ENCODE measurements at regions not wholly inside any gene's neighbourhood (a gene's known extent, or its start where the extent isn't known, plus 50 kb on each side); places are given as distances from the start of the nearest gene placed in this dataset.

DNA sequence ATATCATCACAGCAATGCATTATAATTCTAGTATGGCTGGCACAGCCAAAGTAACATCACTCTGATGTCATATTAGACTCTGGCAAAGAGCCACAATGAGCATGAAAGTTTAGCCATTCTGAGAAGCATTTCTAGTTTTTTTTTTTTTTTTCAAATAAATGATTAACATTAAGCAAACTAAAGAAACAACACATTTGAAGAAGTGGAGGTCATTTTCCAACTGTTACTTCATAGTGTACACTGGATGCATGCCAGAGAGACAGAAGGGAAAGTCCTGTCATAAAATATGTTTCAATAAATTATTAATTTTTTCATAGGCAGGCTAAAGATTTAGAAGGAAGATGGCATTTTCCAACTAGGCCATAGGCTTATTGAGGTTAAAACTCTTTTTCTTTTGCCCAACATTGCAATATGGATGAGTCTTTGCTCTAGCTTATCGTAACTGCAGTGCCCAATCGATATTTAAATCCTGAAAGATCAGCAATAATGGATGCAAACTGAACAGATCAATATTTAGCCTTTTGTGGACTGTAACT lies 1630.4 kb upstream of the ACVR2A start:
- CTCF ChIA-PET = no interaction called here
- POLR2A ChIA-PET (ENCODE audit: unreplicated experiment) = no interaction called here

DNA sequence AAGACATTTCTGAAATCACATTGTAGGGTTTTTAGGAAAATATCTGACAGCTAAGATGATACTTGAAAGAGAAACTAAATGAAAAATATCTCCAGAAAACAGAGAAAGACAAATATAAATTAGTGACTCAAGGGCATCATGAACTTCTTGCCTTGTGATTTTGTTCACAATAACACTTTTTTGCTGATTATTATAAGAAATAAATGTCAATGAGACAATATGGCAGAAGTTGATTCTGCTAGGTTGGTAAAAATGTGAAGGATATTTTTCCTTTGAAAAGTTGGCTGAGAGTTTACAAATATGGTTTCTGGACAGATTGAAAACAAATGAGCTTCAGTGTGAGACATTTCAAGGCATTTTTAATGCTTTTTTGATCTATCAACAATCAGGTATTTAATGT lies 1631.2 kb upstream of the ACVR2A start:
- no peaks in the 10 kb centered on the region for H4K20me1 ChIP-seq (ENCODE audit: insufficient read depth)
- H3K79me2 ChIP-seq (ENCODE audit: low read depth) = no peaks in the 10 kb centered on the region
- ChIA-PET CTCF (no interaction called here), POLR2A (ENCODE audit: unreplicated experiment) (interaction anchor here (0.7 kb wide), 1 partner anchor 214 kb away, joined by 4 read pairs; no protein-coding TSS in a partner anchor)
- H3K27ac ChIP-seq = no peak overlapping the region
- H3K27me3 ChIP-seq (ENCODE audit: insufficient read depth, low read depth) = no peaks in the 10 kb centered on the region
- no peak overlapping the region for H2AFZ ChIP-seq
- H3K4me1 ChIP-seq (replicated peaks; ENCODE audit: insufficient read depth) = no peaks in the 10 kb centered on the region
- no peaks in the 10 kb centered on the region for H3K36me3 ChIP-seq (ENCODE audit: low read depth)
- no TSS peak for BruUV-seq (replicated peaks)
- no peak overlapping the region for H3K4me2 ChIP-seq
- no peaks in the 10 kb centered on the region for H3K9me3 ChIP-seq (ENCODE audit: insufficient read depth, low read depth)
- H3F3A ChIP-seq (ENCODE audit: insufficient read depth, low read depth) = no peaks in the 10 kb centered on the region
- no peak for TF ChIP-seq EZH2 (IDR thresholded peaks at IDR 0.05; ENCODE audit: low read depth)
- TF ChIP-seq, protein P1, sequence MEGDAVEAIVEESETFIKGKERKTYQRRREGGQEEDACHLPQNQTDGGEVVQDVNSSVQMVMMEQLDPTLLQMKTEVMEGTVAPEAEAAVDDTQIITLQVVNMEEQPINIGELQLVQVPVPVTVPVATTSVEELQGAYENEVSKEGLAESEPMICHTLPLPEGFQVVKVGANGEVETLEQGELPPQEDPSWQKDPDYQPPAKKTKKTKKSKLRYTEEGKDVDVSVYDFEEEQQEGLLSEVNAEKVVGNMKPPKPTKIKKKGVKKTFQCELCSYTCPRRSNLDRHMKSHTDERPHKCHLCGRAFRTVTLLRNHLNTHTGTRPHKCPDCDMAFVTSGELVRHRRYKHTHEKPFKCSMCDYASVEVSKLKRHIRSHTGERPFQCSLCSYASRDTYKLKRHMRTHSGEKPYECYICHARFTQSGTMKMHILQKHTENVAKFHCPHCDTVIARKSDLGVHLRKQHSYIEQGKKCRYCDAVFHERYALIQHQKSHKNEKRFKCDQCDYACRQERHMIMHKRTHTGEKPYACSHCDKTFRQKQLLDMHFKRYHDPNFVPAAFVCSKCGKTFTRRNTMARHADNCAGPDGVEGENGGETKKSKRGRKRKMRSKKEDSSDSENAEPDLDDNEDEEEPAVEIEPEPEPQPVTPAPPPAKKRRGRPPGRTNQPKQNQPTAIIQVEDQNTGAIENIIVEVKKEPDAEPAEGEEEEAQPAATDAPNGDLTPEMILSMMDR (conservative IDR thresholded peaks at IDR 0.05) = no peak
- no peaks in the 10 kb centered on the region for H3K9me2 ChIP-seq (ENCODE audit: insufficient read depth)
- intact Hi-C loops (cut with micrococcal nuclease; ENCODE audit: unreplicated experiment) = no loop called here
- no peak overlapping the region for H3K4me3 ChIP-seq
- DNase-seq = no peak

More for the DNA sequence above, 1630.4 kb upstream of the ACVR2A start:
- Histone ChIP-seq H2AFZ (no peak overlapping the region), H3K9me2 (ENCODE audit: insufficient read depth) (no peaks in the 10 kb centered on the region), H3K4me2 (no peak overlapping the region), H3F3A (ENCODE audit: insufficient read depth, low read depth) (no peaks in the 10 kb centered on the region), H3K27ac (no peak overlapping the region), H3K27me3 (ENCODE audit: insufficient read depth, low read depth) (no peaks in the 10 kb centered on the region), H3K4me3 (no peak overlapping the region), H4K20me1 (ENCODE audit: insufficient read depth) (no peaks in the 10 kb centered on the region), H3K36me3 (ENCODE audit: low read depth) (no peaks in the 10 kb centered on the region), H3K4me1 (replicated peaks; ENCODE audit: insufficient read depth) (no peaks in the 10 kb centered on the region), H3K79me2 (ENCODE audit: low read depth) (no peaks in the 10 kb centered on the region), H3K9me3 (ENCODE audit: insufficient read depth, low read depth) (no peaks in the 10 kb centered on the region)
- DNase-seq = no peak
- BruUV-seq (replicated peaks) = no TSS peak
- no peak for TF ChIP-seq EZH2 (IDR thresholded peaks at IDR 0.05; ENCODE audit: low read depth)
- TF ChIP-seq, protein P1 (conservative IDR thresholded peaks at IDR 0.05) = no peak
- intact Hi-C loops (cut with micrococcal nuclease; ENCODE audit: unreplicated experiment) = no loop called here

GRCh38 chr2:146212602-146213001 lies 1632.2 kb upstream of the ACVR2A start:
- no peaks in the 10 kb centered on the region for H3K9me3 ChIP-seq (ENCODE audit: insufficient read depth, low read depth)
- no peaks in the 10 kb centered on the region for H4K20me1 ChIP-seq (ENCODE audit: insufficient read depth)
- no peaks in the 10 kb centered on the region for H3K9me2 ChIP-seq (ENCODE audit: insufficient read depth)
- no peaks in the 10 kb centered on the region for H3F3A ChIP-seq (ENCODE audit: insufficient read depth, low read depth)
- H3K27ac ChIP-seq = no peak overlapping the region
- DNase-seq = no peak
- no peaks in the 10 kb centered on the region for H3K4me1 ChIP-seq (replicated peaks; ENCODE audit: insufficient read depth)
- CTCF ChIA-PET = no interaction called here
- POLR2A ChIA-PET (ENCODE audit: unreplicated experiment) = no interaction called here
- no peak overlapping the region for H2AFZ ChIP-seq
- TF ChIP-seq, protein P1 (conservative IDR thresholded peaks at IDR 0.05) = no peak
- TF ChIP-seq EZH2 (IDR thresholded peaks at IDR 0.05; ENCODE audit: low read depth) = no peak
- intact Hi-C loops (cut with micrococcal nuclease; ENCODE audit: unreplicated experiment) = no loop called here
- H3K4me3 ChIP-seq = no peak overlapping the region
- H3K27me3 ChIP-seq (ENCODE audit: insufficient read depth, low read depth) = no peaks in the 10 kb centered on the region
- H3K79me2 ChIP-seq (ENCODE audit: low read depth) = no peaks in the 10 kb centered on the region
- H3K4me2 ChIP-seq = no peak overlapping the region
- BruUV-seq (replicated peaks) = no TSS peak
- no peaks in the 10 kb centered on the region for H3K36me3 ChIP-seq (ENCODE audit: low read depth)
